Natural killer cell treated with Interleukin-12 subunit alpha and Interleukin-12 subunit beta and Interleukin-15 and Interleukin-18, amount 100 ng/mL, for 72 hours (primary cell): ENCODE measurements at regions not wholly inside any gene's neighbourhood (a gene's known extent, or its start where the extent isn't known, plus 50 kb on each side); places are given as distances from the start of the nearest gene placed in this dataset.
A peak's percentile ranks its signal among the peaks of the same experiment; 100 is the strongest.

ENCODE experiments used
- ATAC-seq, 2 donors: fragments of 150-1000 bp; cut with Tn5 transposase in 1 of 2; sonication (Bioruptor Pico), chemical (Tn5 transposase) in 1 of 2; 2 replicates each; pipeline ENCODE4 v1.10.0; 2021
- DNase-seq: peaks from one replicate; pipeline ENCODE4 v3.0.0; 2022; ENCODE audit warnings: low spot score
- H3K27ac Mint-ChIP-seq, 2 donors: 1 replicate in 1 of 2; 2 replicates in 1 of 2; pipeline ENCODE4 v1.8.0; 2022; ENCODE audit warnings: mixed read lengths in 2 of 2, mild to moderate bottlenecking in 1 of 2, moderate library complexity in 1 of 2
- H3K27me3 Mint-ChIP-seq, 2 donors: 1 replicate in 1 of 2; 2 replicates in 1 of 2; pipeline ENCODE4 v1.8.0; 2022; ENCODE audit warnings: mixed read lengths in 2 of 2
- H3K36me3 Mint-ChIP-seq: one replicate; pipeline ENCODE4 v1.8.0; 2022; ENCODE audit warnings: mixed read lengths
- H3K4me1 Mint-ChIP-seq, 2 donors: 1 replicate in 1 of 2; 2 replicates in 1 of 2; pipeline ENCODE4 v1.8.0; 2022; ENCODE audit warnings: low read depth in 2 of 2, mixed read lengths in 2 of 2, mild to moderate bottlenecking in 1 of 2
- H3K4me3 Mint-ChIP-seq: one replicate; pipeline ENCODE4 v1.8.0; 2022; ENCODE audit warnings: mixed read lengths
- H3K9me3 Mint-ChIP-seq: 2 replicates; pipeline ENCODE4 v1.8.0; 2022; ENCODE audit warnings: mixed read lengths

DNA sequence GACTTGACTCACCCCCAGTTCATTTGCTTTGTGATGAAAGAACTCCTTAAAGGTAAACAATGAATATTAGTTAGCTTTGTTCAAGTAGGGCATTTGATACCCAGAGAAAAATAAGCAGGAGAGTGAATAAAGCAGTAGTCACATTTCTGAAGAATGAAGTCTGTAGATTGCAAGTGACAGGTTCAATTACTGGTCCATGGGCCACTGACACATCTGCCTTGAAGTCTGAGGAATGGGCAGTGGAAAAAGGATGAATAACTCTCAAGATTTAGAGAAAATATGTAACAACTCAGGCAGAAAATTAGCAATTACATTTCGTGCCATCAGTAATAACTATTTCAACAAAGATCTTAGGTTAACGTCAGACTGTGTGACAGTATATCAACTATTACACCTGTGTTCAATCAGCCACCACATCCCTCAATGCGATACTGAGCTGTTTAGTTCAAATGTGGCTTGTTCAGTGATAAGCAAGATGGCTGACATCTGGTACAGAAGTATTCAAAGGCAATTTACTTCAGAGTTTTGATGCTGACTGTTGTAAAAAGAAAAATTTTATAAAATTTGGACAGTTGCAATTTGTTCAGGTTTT, 1890.7 kb upstream of the NUDT12 start:
- ATAC-seq = no peak
- no peaks in the 10 kb centered on the region for H3K4me1 Mint-ChIP-seq
- H3K27me3 Mint-ChIP-seq = no peaks in the 10 kb centered on the region
- H3K9me3 Mint-ChIP-seq = peaks cover 25% of the 10 kb centered on the region
- no peak overlapping the region for H3K27ac Mint-ChIP-seq
- H3K36me3 Mint-ChIP-seq = peaks cover 11% of the 10 kb centered on the region
- H3K4me3 Mint-ChIP-seq = no peak overlapping the region
- no peak for DNase-seq

DNA sequence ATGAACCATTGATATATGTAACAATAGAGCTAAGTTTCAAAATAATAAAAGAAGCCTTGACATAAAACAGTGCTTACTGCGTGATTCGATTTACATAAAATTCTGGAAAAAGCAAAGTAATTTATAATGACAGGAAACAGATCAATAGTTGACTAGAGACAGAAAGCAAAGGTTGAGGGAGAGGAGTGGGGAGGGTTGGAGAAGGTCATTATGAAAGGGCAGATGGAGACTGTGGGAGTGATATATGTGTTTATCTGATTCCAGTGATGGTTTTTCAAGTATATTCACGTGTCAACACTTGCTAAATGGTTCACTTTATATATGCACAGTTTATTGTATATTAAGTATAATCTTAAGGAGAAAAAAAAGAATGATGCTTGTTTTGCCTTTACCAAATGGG, 1885.7 kb upstream of the NUDT12 start:
- Mint-ChIP-seq H3K9me3 (peaks cover 27% of the 10 kb centered on the region), H3K4me1 (no peaks in the 10 kb centered on the region), H3K4me3 (no peak overlapping the region), H3K27me3 (no peaks in the 10 kb centered on the region), H3K36me3 (peaks cover 6% of the 10 kb centered on the region), H3K27ac (no peak overlapping the region)
- DNase-seq (no peak), ATAC-seq (no peak)

DNA sequence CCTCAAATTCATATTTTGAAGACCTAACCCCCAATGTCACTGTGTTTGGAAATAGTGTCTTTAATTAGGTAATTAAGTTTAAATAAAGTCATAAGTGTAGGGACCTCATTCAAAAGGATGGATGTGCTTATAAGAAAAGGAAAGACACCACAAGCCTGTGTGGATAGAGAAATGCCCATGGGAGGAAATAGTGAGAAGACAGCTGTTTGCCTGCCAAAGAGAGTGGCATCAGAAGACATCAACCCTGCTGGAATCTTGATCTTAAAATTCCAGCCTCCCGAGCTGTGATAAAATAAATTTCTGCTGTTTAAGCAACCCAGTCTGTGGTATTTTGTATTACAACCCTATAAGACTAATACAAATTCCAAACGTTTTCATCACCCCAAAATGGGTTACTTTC, 1867.9 kb upstream of the NUDT12 start:
- H3K9me3 Mint-ChIP-seq = peaks cover 17% of the 10 kb centered on the region
- H3K36me3 Mint-ChIP-seq = no peaks in the 10 kb centered on the region
- DNase-seq (no peak), ATAC-seq (no peak)
- no peaks in the 10 kb centered on the region for H3K27me3 Mint-ChIP-seq
- no peak overlapping the region for H3K4me3 Mint-ChIP-seq
- no peak overlapping the region for H3K27ac Mint-ChIP-seq
- H3K4me1 Mint-ChIP-seq = no peaks in the 10 kb centered on the region

DNA sequence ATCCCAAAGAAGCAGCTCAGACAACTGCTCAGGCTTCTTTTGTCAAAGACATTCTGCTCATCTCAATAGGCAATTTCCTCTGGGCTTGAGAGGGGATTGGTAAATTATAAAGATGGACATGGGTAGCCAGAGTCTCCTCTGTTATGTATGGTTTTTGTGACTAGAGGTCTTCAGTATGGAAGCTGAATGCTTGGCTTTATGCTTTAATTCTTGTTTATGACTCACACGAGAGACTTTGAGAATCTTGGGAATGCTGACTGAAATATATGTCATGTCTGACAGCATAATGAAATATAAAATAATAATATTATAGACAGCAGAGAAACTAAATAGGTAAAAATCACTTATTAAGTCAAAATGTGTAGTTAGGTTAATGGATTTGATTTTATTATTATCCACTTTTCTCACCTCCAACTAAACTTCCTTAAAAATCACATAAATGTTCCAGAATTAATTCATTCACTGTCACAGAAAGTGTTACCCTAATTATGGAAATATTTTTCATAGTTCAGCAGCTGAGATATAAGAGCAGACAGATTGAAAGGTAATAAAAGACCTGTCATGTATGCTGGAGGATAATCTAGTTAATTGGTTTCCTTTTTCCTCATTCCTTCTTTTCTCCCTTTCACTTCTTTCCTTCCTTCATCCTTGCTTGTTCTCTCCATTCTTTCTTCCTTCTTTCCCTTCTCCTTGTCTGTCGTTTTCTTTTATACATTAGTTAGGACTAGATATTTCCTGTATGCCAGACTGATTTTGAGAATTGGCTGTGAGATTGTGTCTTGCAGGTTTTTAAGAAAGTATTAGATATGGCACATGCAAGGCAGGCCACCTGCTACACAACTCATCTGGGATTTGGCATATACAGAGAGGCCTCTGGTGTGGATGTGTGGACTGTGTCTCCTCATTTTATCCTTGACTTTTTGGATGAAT, 1866.1 kb upstream of the NUDT12 start:
- H3K27ac Mint-ChIP-seq = no peak overlapping the region
- DNase-seq (no peak), ATAC-seq (no peak)
- no peak overlapping the region for H3K4me3 Mint-ChIP-seq
- no peaks in the 10 kb centered on the region for H3K27me3 Mint-ChIP-seq
- no peaks in the 10 kb centered on the region for H3K4me1 Mint-ChIP-seq
- peaks cover 24% of the 10 kb centered on the region for H3K9me3 Mint-ChIP-seq
- no peaks in the 10 kb centered on the region for H3K36me3 Mint-ChIP-seq

DNA sequence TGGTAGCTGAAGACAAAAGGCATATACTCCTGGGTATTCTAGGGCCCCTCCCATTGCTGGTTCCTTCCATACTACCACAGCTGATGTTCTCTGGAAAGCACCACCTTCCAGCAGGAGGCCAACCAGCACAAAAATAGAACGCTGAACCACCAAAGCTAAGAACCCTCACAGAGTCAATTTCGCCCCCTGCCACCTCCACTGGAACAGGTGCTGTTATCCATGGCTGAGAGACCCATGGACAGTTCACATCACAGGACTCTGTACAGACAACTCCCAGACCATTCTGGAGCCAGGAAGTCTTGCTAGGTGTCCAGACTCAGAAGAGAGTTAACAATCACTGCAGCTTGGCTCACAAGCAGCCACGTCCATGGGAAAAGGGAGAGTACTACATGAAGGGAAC, 1851.5 kb upstream of the NUDT12 start:
- Mint-ChIP-seq H3K27ac (no peak overlapping the region), H3K27me3 (no peaks in the 10 kb centered on the region), H3K36me3 (no peaks in the 10 kb centered on the region), H3K4me3 (no peak overlapping the region), H3K4me1 (no peaks in the 10 kb centered on the region), H3K9me3 (peaks cover 28% of the 10 kb centered on the region)
- ATAC-seq (no peak), DNase-seq (no peak)

DNA sequence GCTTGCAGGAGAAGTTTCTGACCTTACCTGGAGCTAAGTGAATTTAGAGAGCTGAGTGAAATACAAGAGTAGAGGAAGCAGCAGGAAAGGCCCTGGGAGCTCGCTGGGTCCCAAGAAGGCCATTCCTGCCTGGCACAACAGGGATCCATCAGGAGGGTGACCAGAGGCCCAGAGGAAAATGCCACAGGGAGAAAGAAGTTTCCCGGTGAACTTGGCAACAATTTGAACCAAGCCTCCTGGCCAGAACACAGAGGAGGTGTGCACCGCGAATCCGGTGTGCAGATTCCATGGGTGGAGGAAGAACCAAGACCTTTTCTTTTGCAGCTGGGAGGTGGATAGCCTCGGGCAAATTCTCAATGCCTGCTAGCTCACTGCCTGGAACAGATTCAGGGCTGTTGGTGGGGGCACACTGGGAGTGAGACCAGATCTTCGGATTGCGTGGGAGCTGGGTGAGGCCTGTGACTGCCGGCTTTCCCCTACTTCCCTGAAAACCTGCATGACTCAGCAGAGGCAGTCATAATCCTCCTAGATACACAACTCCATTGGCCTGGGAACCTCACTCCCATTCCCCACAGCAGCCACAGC, 1850.9 kb upstream of the NUDT12 start:
- H3K27me3 Mint-ChIP-seq = no peaks in the 10 kb centered on the region
- DNase-seq = no peak
- H3K36me3 Mint-ChIP-seq = no peaks in the 10 kb centered on the region
- H3K4me1 Mint-ChIP-seq = no peaks in the 10 kb centered on the region
- ATAC-seq = no peak
- H3K4me3 Mint-ChIP-seq = no peak overlapping the region
- H3K9me3 Mint-ChIP-seq = peaks cover 27% of the 10 kb centered on the region
- H3K27ac Mint-ChIP-seq = no peak overlapping the region

DNA sequence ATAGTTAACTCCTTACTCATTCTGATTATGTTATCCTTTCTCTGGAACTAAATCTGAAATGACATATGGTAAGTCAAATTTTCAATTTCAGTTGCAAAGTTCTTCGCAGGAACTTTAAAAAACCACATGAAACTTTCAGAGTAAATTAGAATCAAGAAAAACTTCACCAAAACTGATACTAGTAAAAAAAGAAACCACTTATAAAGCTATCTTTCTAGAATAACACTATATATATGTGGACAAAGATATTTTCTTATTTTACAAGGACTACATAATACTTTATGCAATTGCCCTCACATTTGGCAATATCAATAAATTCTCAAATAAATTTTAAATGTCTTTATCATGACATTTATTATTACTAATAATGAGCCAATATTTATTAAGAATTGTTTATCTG, 1847.1 kb upstream of the NUDT12 start:
- peaks cover 4% of the 10 kb centered on the region for H3K9me3 Mint-ChIP-seq
- no peak overlapping the region for H3K4me3 Mint-ChIP-seq
- no peak for DNase-seq
- H3K27me3 Mint-ChIP-seq = no peaks in the 10 kb centered on the region
- H3K27ac Mint-ChIP-seq = no peak overlapping the region
- H3K4me1 Mint-ChIP-seq = no peaks in the 10 kb centered on the region
- ATAC-seq = no peak
- no peaks in the 10 kb centered on the region for H3K36me3 Mint-ChIP-seq

DNA sequence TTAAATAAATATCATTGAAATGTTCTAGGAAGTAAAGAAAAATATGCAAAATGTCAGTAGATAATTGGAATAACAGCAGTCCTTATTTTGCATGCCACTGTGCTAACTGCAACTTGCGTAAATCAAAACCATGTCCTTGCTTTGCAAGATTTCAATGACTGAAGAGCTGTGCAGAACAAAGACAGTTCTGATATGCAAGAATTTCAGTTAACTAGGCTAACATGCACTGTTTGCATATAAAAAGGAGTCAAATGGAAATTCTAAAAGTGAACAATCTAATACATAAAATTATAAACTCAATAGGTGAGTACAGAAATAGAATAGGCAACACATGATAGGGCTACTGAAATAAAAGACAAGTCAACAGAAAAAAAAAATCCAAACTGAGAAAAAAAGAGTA, 1844.6 kb upstream of the NUDT12 start:
- no peaks in the 10 kb centered on the region for H3K4me1 Mint-ChIP-seq
- H3K27me3 Mint-ChIP-seq = no peaks in the 10 kb centered on the region
- peaks cover 13% of the 10 kb centered on the region for H3K9me3 Mint-ChIP-seq
- ATAC-seq (no peak), DNase-seq (no peak)
- no peak overlapping the region for H3K4me3 Mint-ChIP-seq
- no peak overlapping the region for H3K27ac Mint-ChIP-seq
- no peaks in the 10 kb centered on the region for H3K36me3 Mint-ChIP-seq

DNA sequence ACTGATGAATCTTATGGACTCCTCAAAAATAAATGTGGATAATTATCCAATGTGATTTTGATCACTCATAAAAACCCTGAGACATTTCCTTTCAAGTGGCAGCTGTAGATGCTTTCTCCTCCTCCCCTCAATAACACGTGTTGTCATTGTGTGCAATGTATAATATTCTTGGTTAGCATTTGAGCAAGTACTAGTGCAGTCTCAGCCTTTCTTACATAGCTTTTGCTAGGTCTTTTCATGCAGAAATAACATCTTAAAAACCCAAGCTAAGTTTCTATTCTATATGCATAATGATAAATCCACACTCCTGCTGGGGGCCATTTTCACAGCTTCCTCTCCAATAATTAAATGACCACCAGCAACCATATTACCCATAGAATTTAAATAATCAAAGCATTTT, 1835.2 kb upstream of the NUDT12 start:
- H3K27ac Mint-ChIP-seq = no peak overlapping the region
- no peaks in the 10 kb centered on the region for H3K36me3 Mint-ChIP-seq
- H3K4me3 Mint-ChIP-seq = no peak overlapping the region
- no peaks in the 10 kb centered on the region for H3K27me3 Mint-ChIP-seq
- no peaks in the 10 kb centered on the region for H3K4me1 Mint-ChIP-seq
- H3K9me3 Mint-ChIP-seq = peaks cover 11% of the 10 kb centered on the region
- ATAC-seq (no peak), DNase-seq (no peak)

DNA sequence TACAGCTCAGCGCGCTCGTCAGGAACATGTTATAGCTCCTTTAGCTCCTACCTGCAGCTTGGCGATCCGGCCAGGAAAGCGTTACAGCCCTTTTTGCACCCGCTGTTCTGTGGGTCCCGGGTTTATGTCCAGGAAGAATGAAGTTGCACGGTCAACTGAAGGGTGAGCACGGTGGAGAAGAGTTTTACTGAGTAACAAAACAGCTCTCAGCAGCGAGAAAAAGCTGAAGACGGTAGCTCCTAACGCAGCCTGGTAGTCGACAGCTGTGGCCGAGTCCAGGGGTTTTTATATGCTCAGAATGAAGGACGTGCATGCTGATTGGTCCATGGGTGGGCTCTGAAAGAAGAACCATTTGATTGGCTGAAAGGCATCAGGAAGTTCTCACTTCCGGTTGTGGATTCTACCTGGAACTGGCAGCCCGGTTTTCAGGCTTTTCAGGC, 1830.1 kb upstream of the NUDT12 start:
- Mint-ChIP-seq H3K4me1 (no peaks in the 10 kb centered on the region), H3K27ac (no peak overlapping the region), H3K4me3 (no peak overlapping the region), H3K27me3 (no peaks in the 10 kb centered on the region), H3K9me3 (no peaks in the 10 kb centered on the region), H3K36me3 (no peaks in the 10 kb centered on the region)
- DNase-seq (no peak), ATAC-seq (no peak)

DNA sequence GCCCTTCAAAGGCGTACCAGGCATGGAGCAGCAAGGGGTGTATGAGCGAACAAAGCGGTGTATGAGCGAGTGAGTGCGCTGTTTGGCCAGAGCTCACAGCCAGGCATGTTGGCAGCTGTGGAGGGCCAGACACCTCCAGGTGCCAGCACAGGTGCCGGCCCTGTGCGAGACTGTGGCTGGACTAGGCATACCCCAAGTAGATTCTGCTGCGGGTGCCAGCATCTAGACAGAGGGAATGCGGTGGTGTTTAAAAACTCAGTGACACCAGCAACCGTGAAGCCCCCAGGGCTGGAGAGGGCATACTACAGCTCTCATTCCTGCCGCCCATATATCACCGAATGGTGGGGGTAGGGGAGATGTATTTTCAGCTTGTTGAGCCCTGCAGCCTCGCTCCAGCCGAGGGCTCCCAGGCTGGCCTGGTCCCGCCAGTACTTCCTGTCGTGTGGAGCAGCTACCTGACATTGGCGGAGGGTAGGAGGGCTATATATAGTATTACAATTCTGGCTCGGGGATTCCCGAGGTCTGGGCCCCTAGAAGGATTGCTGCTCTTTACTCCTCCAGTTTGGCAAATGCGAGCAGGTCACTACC, 1829.6 kb upstream of the NUDT12 start:
- DNase-seq = no peak
- Mint-ChIP-seq H3K4me1 (no peaks in the 10 kb centered on the region), H3K36me3 (no peaks in the 10 kb centered on the region), H3K9me3 (no peaks in the 10 kb centered on the region), H3K4me3 (no peak overlapping the region), H3K27ac (no peak overlapping the region), H3K27me3 (no peaks in the 10 kb centered on the region)
- peak in 1 of 2 donors; percentile 53 for ATAC-seq

DNA sequence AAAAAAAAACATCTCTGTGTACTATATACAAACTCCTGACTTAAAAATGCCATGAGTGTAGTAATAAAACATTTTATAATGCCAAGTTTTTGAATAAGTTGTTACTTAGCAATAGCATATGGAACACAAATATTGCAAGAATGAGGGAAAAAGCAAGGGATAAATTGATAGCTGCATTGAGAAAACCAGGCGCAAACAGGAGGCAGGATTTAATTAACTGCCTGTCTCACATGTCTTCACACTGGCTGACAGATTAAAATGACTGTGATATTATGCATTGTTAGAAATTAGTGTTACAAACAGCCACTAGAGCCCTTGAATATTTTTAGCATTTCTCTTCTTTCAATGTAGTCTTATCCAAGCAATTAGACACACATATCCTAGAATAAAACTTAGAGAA, 1817.5 kb upstream of the NUDT12 start:
- Mint-ChIP-seq H3K4me1 (no peaks in the 10 kb centered on the region), H3K9me3 (peaks cover 20% of the 10 kb centered on the region), H3K36me3 (no peaks in the 10 kb centered on the region), H3K27me3 (no peaks in the 10 kb centered on the region), H3K27ac (no peak overlapping the region), H3K4me3 (no peak overlapping the region)
- ATAC-seq = no peak
- DNase-seq = no peak

DNA sequence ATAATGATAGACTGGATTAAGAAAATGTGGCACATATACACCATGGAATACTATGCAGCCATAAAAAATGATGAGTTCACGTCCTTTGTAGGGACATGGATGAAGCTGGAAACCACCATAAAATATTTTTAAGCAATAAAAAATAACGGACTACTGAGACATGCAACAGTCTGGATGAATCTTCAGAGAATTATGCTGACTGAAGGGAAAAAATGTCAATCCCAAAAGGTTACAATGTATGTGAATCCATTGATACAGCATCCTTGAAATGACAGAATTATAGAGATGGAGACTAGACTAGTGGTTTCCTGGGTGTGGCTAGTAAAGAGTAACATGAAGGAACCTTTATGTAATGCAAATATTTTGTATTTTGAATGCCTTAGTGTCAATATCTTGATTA, 1808.6 kb upstream of the NUDT12 start:
- no peak overlapping the region for H3K4me3 Mint-ChIP-seq
- no peaks in the 10 kb centered on the region for H3K36me3 Mint-ChIP-seq
- H3K9me3 Mint-ChIP-seq = peaks cover 4% of the 10 kb centered on the region
- no peaks in the 10 kb centered on the region for H3K4me1 Mint-ChIP-seq
- H3K27me3 Mint-ChIP-seq = no peaks in the 10 kb centered on the region
- no peak for ATAC-seq
- no peak for DNase-seq
- H3K27ac Mint-ChIP-seq = no peak overlapping the region

DNA sequence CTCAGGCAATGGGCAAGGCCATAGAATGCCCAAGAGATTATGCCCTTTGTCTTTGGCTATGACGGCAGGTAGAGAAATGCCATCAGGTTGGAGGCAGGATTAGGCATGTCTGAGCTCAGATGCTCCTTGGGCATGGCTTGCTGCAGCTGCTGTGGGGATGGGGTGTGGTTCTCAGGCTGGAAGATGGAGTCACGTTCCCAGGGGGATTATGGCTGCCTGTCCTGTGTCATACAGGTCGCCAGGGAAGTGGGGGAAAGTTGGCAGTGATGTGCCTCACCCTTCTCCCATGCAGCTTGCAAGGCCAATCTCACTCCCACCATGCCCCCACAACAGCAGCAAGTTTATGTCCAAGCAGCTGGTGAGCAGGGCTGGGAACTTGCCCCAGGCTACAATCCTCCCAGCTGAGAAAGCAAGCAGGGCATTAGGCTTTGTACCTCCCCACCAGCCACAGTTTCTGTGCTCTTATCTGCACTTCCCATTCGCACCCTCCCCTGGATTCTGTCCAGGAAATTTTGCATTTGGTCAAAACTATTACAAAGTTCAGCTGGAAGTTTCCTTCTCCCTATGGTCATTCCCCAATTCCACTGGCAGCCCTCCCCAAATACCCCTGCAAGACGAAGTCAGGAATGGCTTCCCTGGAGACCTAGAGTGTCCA, 1788.0 kb upstream of the NUDT12 start:
- no peak overlapping the region for H3K27ac Mint-ChIP-seq
- no peaks in the 10 kb centered on the region for H3K36me3 Mint-ChIP-seq

More for the DNA sequence above, 1788.0 kb upstream of the NUDT12 start:
- Mint-ChIP-seq H3K27me3 (no peaks in the 10 kb centered on the region), H3K9me3 (peaks cover 5% of the 10 kb centered on the region), H3K4me3 (no peak overlapping the region), H3K4me1 (no peaks in the 10 kb centered on the region)
- ATAC-seq (no peak), DNase-seq (no peak)
